ENCODE measurements at regions not wholly inside any gene's neighbourhood (a gene's known extent, or its start where the extent isn't known, plus 50 kb on each side); places are given as distances from the start of the nearest gene placed in this dataset.

GRCh38 chr9:110146373-110146772, 61.6 kb downstream of the C9orf152 start:
- DNase-seq (ENCODE audit: low spot score) = no peak

- DNase-seq (ENCODE audit: low spot score) = no peak
Observed at GRCh38 chr9:110148384-110148783, 59.6 kb downstream of the C9orf152 start.

GRCh38 chr9:110148891-110149290, 59.1 kb downstream of the C9orf152 start:
- DNase-seq (ENCODE audit: low spot score) = no peak

Data from RKO (cell line).